ENCODE measurements at regions not wholly inside any gene's neighbourhood (a gene's known extent, or its start where the extent isn't known, plus 50 kb on each side); places are given as distances from the start of the nearest gene placed in this dataset.

GRCh38 chr4:43341741-43342140 lies 449.2 kb downstream of the GRXCR1 start:
- TF ChIP-seq CTCF (conservative IDR thresholded peaks at IDR 0.05; ENCODE audit: low read depth, low read length) = no peak
- no peak for DNase-seq (ENCODE audit: low read depth)
- no peak overlapping the region for H3K4me3 ChIP-seq (ENCODE audit: low read length)

GRCh38 chr4:43343298-43343697 lies 450.8 kb downstream of the GRXCR1 start:
- DNase-seq (ENCODE audit: low read depth) = no peak
- no peak overlapping the region for H3K4me3 ChIP-seq (ENCODE audit: low read length)
- no peak for TF ChIP-seq CTCF (conservative IDR thresholded peaks at IDR 0.05; ENCODE audit: low read depth, low read length)

- DNase-seq (ENCODE audit: low read depth) = no peak
- no peak overlapping the region for H3K4me3 ChIP-seq (ENCODE audit: low read length)
- TF ChIP-seq CTCF (conservative IDR thresholded peaks at IDR 0.05; ENCODE audit: low read depth, low read length) = no peak
Observed at GRCh38 chr4:43345323-43345925, 452.9 kb downstream of the GRXCR1 start.

GRCh38 chr4:43348591-43348990 lies 456.1 kb downstream of the GRXCR1 start:
- H3K4me3 ChIP-seq (ENCODE audit: low read length) = no peak overlapping the region
- TF ChIP-seq CTCF (conservative IDR thresholded peaks at IDR 0.05; ENCODE audit: low read depth, low read length) = no peak
- no peak for DNase-seq (ENCODE audit: low read depth)

GRCh38 chr4:43351970-43352806 lies 459.7 kb downstream of the GRXCR1 start:
- TF ChIP-seq CTCF (conservative IDR thresholded peaks at IDR 0.05; ENCODE audit: low read depth, low read length) = no peak
- no peak for DNase-seq (ENCODE audit: low read depth)
- no peak overlapping the region for H3K4me3 ChIP-seq (ENCODE audit: low read length)

- no peak for DNase-seq (ENCODE audit: low read depth)
- no peak overlapping the region for H3K4me3 ChIP-seq (ENCODE audit: low read length)
- TF ChIP-seq CTCF (conservative IDR thresholded peaks at IDR 0.05; ENCODE audit: low read depth, low read length) = no peak
Observed at GRCh38 chr4:43352859-43353258, 460.3 kb downstream of the GRXCR1 start.

GRCh38 chr4:43353552-43353951 lies 461.0 kb downstream of the GRXCR1 start:
- TF ChIP-seq CTCF (conservative IDR thresholded peaks at IDR 0.05; ENCODE audit: low read depth, low read length) = no peak
- no peak overlapping the region for H3K4me3 ChIP-seq (ENCODE audit: low read length)
- DNase-seq (ENCODE audit: low read depth) = no peak

All from retinal pigment epithelial cell (primary cell).